DND-41 (cell line): ENCODE measurements at regions not wholly inside any gene's neighbourhood (a gene's known extent, or its start where the extent isn't known, plus 50 kb on each side); places are given as distances from the start of the nearest gene placed in this dataset.

Experiments
- ATAC-seq: fragments of 200-7000 bp; cut with Tn5 transposase; 3 replicates; pipeline ENCODE4 v1.9.1; 2021; ENCODE audit warnings: low read depth; ENCODE audit not compliant: insufficient read depth
- DNase-seq: peaks from one replicate; pipeline ENCODE4 v3.0.0-alpha.2; 2020
- H2AFZ ChIP-seq: 2 replicates; pipeline ENCODE4 v1.6.0; 2012; ENCODE audit warnings: low read depth, low read length
- H3K27ac ChIP-seq: 2 replicates; pipeline ENCODE4 v1.5.1; 2012; ENCODE audit warnings: low read length, inconsistent platforms
- H3K27me3 ChIP-seq: fragments of 200-600 bp; sonication (generic); 2 replicates; pipeline ENCODE4 v1.6.0; 2012; ENCODE audit warnings: low read length, mild to moderate bottlenecking, inconsistent platforms; ENCODE audit not compliant: insufficient read depth, poor library complexity
- H3K36me3 ChIP-seq: 2 replicates; pipeline ENCODE4 v1.5.1; 2012; ENCODE audit warnings: low read length, inconsistent platforms; ENCODE audit not compliant: insufficient read depth
- H3K4me1 ChIP-seq: 2 replicates; pipeline ENCODE4 v1.5.1; 2012; ENCODE audit warnings: mild to moderate bottlenecking, low read length; ENCODE audit not compliant: insufficient read depth
- H3K4me2 ChIP-seq: 2 replicates; pipeline ENCODE4 v1.6.0; 2012; ENCODE audit warnings: mild to moderate bottlenecking, moderate library complexity, low read length, inconsistent platforms; ENCODE audit not compliant: insufficient read depth
- H3K4me3 ChIP-seq, 2 experiments: fragments of 200-600 bp in 1 of 2; shearing (Covaris generic) in 1 of 2; 2 replicates each; pipeline ENCODE4 v1.5.1; 2012 to 2016; ENCODE audit warnings: inconsistent platforms in 2 of 2, low read length in 2 of 2, mild to moderate bottlenecking in 2 of 2, low read depth in 1 of 2, moderate library complexity in 1 of 2
- H3K79me2 ChIP-seq: 2 replicates; pipeline ENCODE4 v1.6.0; 2012; ENCODE audit warnings: low read length, inconsistent platforms; ENCODE audit not compliant: insufficient read depth
- H3K9ac ChIP-seq: 2 replicates; pipeline ENCODE4 v1.6.0; 2012; ENCODE audit warnings: low read depth, mild to moderate bottlenecking, inconsistent platforms, low read length, moderate library complexity
- H3K9me3 ChIP-seq: 2 replicates; pipeline ENCODE4 v1.5.1; 2012; ENCODE audit warnings: low read length, moderate library complexity, mild to moderate bottlenecking, inconsistent platforms; ENCODE audit not compliant: insufficient read depth, severe bottlenecking
- H4K20me1 ChIP-seq: 2 replicates; pipeline ENCODE4 v1.6.0; 2012; ENCODE audit warnings: low read length; ENCODE audit not compliant: insufficient read depth
- EZH2 ChIP-seq: IDR thresholded peaks from 3 replicates; pipeline ENCODE4 v1.6.1; 2012; ENCODE audit warnings: borderline replicate concordance, low read depth, mild to moderate bottlenecking, moderate library complexity, low read length, inconsistent platforms; ENCODE audit not compliant: severe bottlenecking
- TF ChIP-seq, protein P1 (sequence below): IDR thresholded peaks from 2 replicates; pipeline ENCODE4 v1.5.1; 2012; ENCODE audit warnings: borderline replicate concordance, low read length, moderate library complexity, mild to moderate bottlenecking; ENCODE audit not compliant: poor library complexity, severe bottlenecking; ENCODE audit errors: extremely low read depth

DNA sequence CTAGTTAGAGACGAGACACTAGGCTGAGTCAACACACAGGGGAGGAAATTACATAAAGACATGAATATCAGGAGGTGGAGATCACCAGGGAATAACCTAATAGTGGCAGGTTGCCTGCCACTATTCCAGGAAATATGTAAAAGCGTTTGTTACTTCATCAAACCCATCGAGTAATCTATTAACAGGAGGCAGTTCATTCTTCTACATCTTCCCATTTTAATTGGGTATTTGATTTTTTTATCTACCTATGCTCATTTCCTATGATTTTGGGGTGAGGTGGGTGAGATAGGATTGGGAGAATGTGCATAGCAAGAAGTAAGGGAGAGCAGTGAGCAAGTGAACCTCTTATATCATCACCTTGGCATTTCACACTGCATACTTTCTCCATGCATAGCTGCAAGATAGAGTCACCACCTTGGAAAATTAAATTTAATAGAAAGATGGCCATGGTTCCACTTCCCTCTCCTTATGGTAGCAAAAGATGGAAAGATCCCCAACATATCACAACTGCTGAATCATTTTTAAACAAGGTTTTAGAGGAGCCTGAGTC is 312.2 kb downstream of the TMEM114 start:
- H3K9ac ChIP-seq, result no peak overlapping the region
- H3K4me1 ChIP-seq, result no peaks in the 10 kb centered on the region
- ATAC-seq (no peak), DNase-seq (no peak)
- no peak overlapping the region for H3K27ac ChIP-seq
- no peaks in the 10 kb centered on the region for H3K9me3 ChIP-seq
- peaks cover 19% of the 10 kb centered on the region for H3K27me3 ChIP-seq
- H2AFZ ChIP-seq, result no peak overlapping the region
- TF ChIP-seq EZH2, result no peak
- TF ChIP-seq, protein P1, sequence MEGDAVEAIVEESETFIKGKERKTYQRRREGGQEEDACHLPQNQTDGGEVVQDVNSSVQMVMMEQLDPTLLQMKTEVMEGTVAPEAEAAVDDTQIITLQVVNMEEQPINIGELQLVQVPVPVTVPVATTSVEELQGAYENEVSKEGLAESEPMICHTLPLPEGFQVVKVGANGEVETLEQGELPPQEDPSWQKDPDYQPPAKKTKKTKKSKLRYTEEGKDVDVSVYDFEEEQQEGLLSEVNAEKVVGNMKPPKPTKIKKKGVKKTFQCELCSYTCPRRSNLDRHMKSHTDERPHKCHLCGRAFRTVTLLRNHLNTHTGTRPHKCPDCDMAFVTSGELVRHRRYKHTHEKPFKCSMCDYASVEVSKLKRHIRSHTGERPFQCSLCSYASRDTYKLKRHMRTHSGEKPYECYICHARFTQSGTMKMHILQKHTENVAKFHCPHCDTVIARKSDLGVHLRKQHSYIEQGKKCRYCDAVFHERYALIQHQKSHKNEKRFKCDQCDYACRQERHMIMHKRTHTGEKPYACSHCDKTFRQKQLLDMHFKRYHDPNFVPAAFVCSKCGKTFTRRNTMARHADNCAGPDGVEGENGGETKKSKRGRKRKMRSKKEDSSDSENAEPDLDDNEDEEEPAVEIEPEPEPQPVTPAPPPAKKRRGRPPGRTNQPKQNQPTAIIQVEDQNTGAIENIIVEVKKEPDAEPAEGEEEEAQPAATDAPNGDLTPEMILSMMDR, result no peak
- H3K79me2 ChIP-seq, result no peaks in the 10 kb centered on the region
- no peak overlapping the region for H3K4me2 ChIP-seq
- H4K20me1 ChIP-seq, result no peaks in the 10 kb centered on the region
- H3K36me3 ChIP-seq, result no peaks in the 10 kb centered on the region
- no peak overlapping the region for H3K4me3 ChIP-seq

GRCh38 chr16:8271344-8271743 is 319.0 kb downstream of the TMEM114 start:
- Histone ChIP-seq H3K4me3 (no peak overlapping the region), H4K20me1 (no peaks in the 10 kb centered on the region), H2AFZ (no peak overlapping the region), H3K9ac (no peak overlapping the region), H3K9me3 (no peaks in the 10 kb centered on the region), H3K27me3 (peaks cover 8% of the 10 kb centered on the region), H3K27ac (no peak overlapping the region), H3K4me2 (no peak overlapping the region), H3K79me2 (no peaks in the 10 kb centered on the region), H3K4me1 (no peaks in the 10 kb centered on the region), H3K36me3 (no peaks in the 10 kb centered on the region)
- TF ChIP-seq, protein P1, result no peak
- no peak for TF ChIP-seq EZH2
- no peak for ATAC-seq
- DNase-seq, result no peak

DNA sequence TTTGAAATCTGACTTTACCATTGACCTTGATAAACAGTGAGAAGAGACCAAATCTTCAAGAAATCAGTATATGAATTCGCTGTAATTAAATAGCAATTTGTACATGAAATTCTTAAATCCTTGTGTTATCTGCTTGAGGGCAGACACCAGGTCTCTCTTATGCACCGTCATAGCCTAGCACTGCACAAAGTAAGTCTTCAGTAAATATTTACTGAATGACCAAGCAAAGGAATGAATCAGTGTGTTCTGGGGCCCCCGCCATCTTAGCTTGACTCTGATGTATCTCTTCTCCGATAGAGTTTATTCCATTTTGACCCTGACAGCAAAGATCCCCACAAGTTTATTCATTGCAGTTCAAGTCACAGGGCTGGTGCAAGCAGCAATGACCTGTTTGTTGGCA is 328.0 kb downstream of the TMEM114 start:
- Histone ChIP-seq H3K36me3 (no peaks in the 10 kb centered on the region), H2AFZ (no peak overlapping the region), H3K27me3 (no peaks in the 10 kb centered on the region), H3K27ac (no peak overlapping the region), H3K9ac (no peak overlapping the region), H3K4me2 (no peak overlapping the region), H3K9me3 (no peaks in the 10 kb centered on the region), H4K20me1 (no peaks in the 10 kb centered on the region), H3K4me3 (no peak overlapping the region), H3K4me1 (no peaks in the 10 kb centered on the region), H3K79me2 (no peaks in the 10 kb centered on the region)
- no peak for DNase-seq
- TF ChIP-seq, protein P1, result no peak
- no peak for TF ChIP-seq EZH2
- ATAC-seq, result no peak

- no peaks in the 10 kb centered on the region for H3K9me3 ChIP-seq
- no peaks in the 10 kb centered on the region for H3K36me3 ChIP-seq
- ATAC-seq (no peak), DNase-seq (no peak)
- no peaks in the 10 kb centered on the region for H3K79me2 ChIP-seq
- no peaks in the 10 kb centered on the region for H3K27me3 ChIP-seq
- H3K4me1 ChIP-seq, result no peaks in the 10 kb centered on the region
- no peak overlapping the region for H3K4me3 ChIP-seq
- no peak overlapping the region for H3K27ac ChIP-seq
- no peak overlapping the region for H3K4me2 ChIP-seq
- no peak overlapping the region for H2AFZ ChIP-seq
- TF ChIP-seq, protein P1, result no peak
- TF ChIP-seq EZH2, result no peak
- no peak overlapping the region for H3K9ac ChIP-seq
- no peaks in the 10 kb centered on the region for H4K20me1 ChIP-seq
Observed at GRCh38 chr16:8260140-8260539, 330.2 kb downstream of the TMEM114 start.
